GM18951 (cell line): ENCODE measurements at regions not wholly inside any gene's neighbourhood (a gene's known extent, or its start where the extent isn't known, plus 50 kb on each side); places are given as distances from the start of the nearest gene placed in this dataset.
"Not testable (repeated sequence)": the region's sequence is repeated elsewhere in the genome, so short reads cannot be mapped to it uniquely, and the experiment has no call there.

Experiments used
- POLR2A ChIP-seq: IDR thresholded peaks from 4 replicates; pipeline ENCODE4 v1.6.1; 2011; ENCODE audit warnings: mild to moderate bottlenecking; ENCODE audit not compliant: insufficient read length, insufficient read depth; ENCODE audit errors: extremely low read depth
- in situ Hi-C: fragments of 300-500 bp; cut with MboI; formaldehyde crosslinking; loops from one replicate; pipeline ENCODE4 v1.12.0; 2022; ENCODE audit warnings: low sequenced_read_pairs, mixed read lengths, inconsistent platforms; ENCODE audit not compliant: unreplicated experiment

- in situ Hi-C loops, result no loop called here
- no peak for TF ChIP-seq POLR2A
These were observed 79.1 kb upstream of the HES1 start for GRCh38 chr3:194056731-194057415.

- in situ Hi-C loops, result no loop called here
- TF ChIP-seq POLR2A, result no peak
These were observed 78.3 kb upstream of the HES1 start for GRCh38 chr3:194057570-194058188.

DNA sequence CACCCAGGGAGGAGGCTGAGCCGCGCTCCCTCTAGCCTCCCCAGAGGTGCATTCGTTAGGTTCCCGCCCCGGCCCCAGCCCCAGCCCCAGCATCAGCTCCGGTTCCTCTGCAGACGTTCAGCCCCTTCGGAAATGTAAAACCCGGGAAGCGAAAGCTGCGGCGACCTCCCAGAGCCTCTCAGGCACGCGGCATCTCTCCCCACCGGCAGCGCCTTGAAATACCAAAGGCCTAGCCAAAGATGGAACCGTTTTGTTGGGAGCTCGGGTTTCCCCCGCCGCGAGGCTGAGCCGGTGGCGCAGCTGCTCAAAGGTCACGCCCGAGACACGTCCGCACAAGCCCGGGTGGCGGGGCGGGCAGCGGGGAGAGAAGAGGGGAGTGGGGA is 77.8 kb upstream of the HES1 start:
- TF ChIP-seq POLR2A, result peak; percentile 45

GRCh38 chr3:194058753-194059152 is 77.2 kb upstream of the HES1 start:
- in situ Hi-C loops, result no loop called here
- no peak for TF ChIP-seq POLR2A

More for the DNA sequence above, 77.8 kb upstream of the HES1 start:
- in situ Hi-C loops, result no loop called here

DNA sequence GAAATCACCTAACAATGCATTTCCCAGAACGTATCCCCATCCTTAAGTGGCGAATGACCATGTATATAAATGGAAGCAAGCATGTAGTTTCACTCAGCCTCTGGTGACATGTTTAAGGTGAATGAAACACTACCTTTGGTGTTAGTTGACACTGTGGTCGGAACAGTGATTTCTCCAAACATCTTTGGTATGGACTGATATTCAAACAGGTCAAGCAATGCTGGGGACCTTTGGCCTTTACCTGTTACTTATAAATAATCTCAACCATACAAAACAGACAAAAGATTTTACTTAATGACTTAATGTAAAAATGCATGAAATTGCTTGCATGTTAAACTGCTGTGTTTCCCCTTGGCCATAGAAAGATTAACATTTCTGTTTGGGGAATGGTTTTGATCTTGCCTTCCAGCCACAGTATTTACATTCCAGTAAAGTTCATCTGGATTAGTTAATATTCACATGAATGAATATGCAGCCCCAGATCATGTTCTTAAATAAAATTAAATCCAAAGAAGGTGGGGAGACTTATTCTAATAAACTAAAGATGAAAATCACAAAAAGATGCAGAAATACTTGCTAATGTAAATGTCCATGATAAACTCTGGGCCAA is 74.4 kb upstream of the HES1 start:
- in situ Hi-C loops, result no loop called here

DNA sequence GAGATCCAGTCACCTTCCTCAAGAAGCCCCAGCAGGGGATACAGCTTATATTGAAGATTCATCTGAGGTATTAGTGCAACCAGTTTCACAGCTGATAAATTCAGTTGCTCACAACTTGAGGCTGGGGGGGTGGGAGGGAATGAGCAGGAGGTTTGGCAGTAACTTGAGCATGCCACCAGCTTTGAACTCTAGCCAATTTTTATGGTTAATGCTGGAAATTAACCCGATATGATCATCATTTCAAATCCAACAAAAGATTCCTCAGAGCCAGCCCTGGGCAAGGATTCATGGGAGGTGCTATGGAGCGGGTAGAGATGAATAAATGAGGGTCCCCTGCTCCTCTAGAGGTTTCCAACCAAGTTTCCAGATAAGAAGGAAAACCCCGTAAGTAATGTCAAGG is 73.1 kb upstream of the HES1 start:
- in situ Hi-C loops, result no loop called here
- no peak for TF ChIP-seq POLR2A

More for the DNA sequence above, 74.4 kb upstream of the HES1 start:
- no peak for TF ChIP-seq POLR2A

GRCh38 chr3:194064380-194065332 is 71.3 kb upstream of the HES1 start:
- in situ Hi-C loops, result no loop called here

GRCh38 chr3:194067327-194067726 is 68.6 kb upstream of the HES1 start:
- in situ Hi-C loops, result not testable (repeated sequence)

More at GRCh38 chr3:194064380-194065332, 71.3 kb upstream of the HES1 start:
- TF ChIP-seq POLR2A, result no peak

GRCh38 chr3:194067949-194068362 is 68.0 kb upstream of the HES1 start:
- in situ Hi-C loops, result no loop called here
- TF ChIP-seq POLR2A, result no peak

DNA sequence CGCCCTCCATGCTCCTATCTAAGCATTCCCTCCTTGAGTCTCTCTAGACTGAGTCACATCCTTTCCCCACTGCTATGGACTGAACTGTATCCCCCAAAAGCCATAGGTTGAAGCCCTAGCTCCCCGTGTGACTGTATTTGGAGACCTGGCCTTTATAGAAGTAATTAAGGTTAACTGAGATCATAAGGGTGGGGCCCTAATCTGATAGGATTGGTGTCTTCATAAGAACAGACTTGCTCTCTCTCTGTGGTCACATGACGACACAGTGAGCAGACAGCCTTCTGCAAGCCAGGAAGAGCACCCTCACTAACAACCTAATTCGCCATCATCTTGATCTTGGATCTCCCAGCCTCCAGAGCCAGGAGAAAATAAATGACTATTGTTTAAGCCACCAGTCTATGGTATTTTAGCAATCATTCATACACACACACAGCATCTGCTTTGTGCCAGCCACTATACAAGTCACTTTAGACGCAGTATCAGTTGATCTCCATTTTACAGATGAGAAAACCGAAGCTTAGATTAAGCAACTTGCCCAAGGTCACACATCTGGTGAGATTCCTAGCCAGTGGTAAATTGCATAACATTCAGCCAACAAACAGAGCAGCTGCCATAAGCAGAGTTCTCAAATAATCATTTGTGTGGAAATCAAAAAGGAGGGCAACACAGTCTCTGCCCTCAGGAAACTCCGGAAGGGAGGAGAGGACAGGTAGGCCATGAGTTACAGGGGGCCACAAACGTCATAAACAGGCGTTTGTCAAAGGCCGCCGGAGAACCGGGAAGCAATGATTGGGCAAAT is 66.3 kb upstream of the HES1 start:
- in situ Hi-C loops, result no loop called here
- TF ChIP-seq POLR2A, result no peak

- no peak for TF ChIP-seq POLR2A
- in situ Hi-C loops, result no loop called here
These were observed 65.7 kb upstream of the HES1 start for GRCh38 chr3:194070220-194070633.

GRCh38 chr3:194070634-194071409 is 65.1 kb upstream of the HES1 start:
- TF ChIP-seq POLR2A, result peak; percentile 55

More at GRCh38 chr3:194070634-194071409, 65.1 kb upstream of the HES1 start:
- in situ Hi-C loops, result no loop called here
